Omental fat pad (tissue), 3 donors: ENCODE measurements at regions not wholly inside any gene's neighbourhood (a gene's known extent, or its start where the extent isn't known, plus 50 kb on each side); places are given as distances from the start of the nearest gene placed in this dataset.
A peak's percentile ranks its signal among the peaks of the same experiment; 100 is the strongest.

ENCODE experiments used
- ATAC-seq: fragments of 150-250 bp; one replicate; pipeline ENCODE4 v1.9.1; 2016; ENCODE audit warnings: mild to moderate bottlenecking, moderate library complexity; ENCODE audit not compliant: low FRiP score
- DNase-seq: peaks from one replicate; pipeline ENCODE4 v3.0.0-alpha.2; 2019; ENCODE audit warnings: low spot score
- TF ChIP-seq, protein P1 (sequence below), 3 donors: fragments of 450-650 bp; IDR thresholded peaks; one replicate each; pipeline ENCODE4 v1.5.1; 2016 to 2017; ENCODE audit warnings: antibody characterized with exemption in 3 of 3, mild to moderate bottlenecking in 3 of 3, moderate library complexity in 2 of 3

GRCh38 chr3:14298442-14298841 is 104.0 kb upstream of the SLC6A6 start:
- TF ChIP-seq, protein P1, sequence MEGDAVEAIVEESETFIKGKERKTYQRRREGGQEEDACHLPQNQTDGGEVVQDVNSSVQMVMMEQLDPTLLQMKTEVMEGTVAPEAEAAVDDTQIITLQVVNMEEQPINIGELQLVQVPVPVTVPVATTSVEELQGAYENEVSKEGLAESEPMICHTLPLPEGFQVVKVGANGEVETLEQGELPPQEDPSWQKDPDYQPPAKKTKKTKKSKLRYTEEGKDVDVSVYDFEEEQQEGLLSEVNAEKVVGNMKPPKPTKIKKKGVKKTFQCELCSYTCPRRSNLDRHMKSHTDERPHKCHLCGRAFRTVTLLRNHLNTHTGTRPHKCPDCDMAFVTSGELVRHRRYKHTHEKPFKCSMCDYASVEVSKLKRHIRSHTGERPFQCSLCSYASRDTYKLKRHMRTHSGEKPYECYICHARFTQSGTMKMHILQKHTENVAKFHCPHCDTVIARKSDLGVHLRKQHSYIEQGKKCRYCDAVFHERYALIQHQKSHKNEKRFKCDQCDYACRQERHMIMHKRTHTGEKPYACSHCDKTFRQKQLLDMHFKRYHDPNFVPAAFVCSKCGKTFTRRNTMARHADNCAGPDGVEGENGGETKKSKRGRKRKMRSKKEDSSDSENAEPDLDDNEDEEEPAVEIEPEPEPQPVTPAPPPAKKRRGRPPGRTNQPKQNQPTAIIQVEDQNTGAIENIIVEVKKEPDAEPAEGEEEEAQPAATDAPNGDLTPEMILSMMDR (IDR thresholded peaks at IDR 0.05) = no peak
- ATAC-seq (no peak), DNase-seq (no peak)

- no peak for ATAC-seq
- no peak for DNase-seq
- TF ChIP-seq, protein P1 (IDR thresholded peaks at IDR 0.05) = no peak
Measured at GRCh38 chr3:14298991-14299555, 103.3 kb upstream of the SLC6A6 start.

DNA sequence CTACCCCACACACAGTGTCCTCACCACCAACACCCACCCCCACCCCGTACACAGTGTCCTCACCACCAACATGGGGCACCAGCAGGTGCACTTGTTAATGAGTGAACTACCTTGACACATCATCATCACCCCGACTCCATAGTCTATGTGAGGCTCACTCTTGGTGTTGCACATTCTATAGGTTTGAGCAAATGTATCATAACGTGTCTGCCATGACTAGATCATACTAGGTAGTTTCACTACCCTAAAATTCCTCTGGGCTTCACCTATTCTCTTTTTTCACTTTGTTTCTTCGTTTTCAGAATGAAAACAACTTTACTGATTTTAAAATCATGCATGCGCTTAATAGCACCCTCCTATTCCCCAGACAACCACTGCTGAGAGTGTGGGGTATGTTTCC is 102.6 kb upstream of the SLC6A6 start:
- TF ChIP-seq, protein P1 (IDR thresholded peaks at IDR 0.05) = no peak
- DNase-seq = no peak
- no peak for ATAC-seq

- no peak for DNase-seq
- ATAC-seq = no peak
- TF ChIP-seq, protein P1 (IDR thresholded peaks at IDR 0.05) = no peak
Measured at GRCh38 chr3:14300721-14301399, 101.5 kb upstream of the SLC6A6 start.

DNA sequence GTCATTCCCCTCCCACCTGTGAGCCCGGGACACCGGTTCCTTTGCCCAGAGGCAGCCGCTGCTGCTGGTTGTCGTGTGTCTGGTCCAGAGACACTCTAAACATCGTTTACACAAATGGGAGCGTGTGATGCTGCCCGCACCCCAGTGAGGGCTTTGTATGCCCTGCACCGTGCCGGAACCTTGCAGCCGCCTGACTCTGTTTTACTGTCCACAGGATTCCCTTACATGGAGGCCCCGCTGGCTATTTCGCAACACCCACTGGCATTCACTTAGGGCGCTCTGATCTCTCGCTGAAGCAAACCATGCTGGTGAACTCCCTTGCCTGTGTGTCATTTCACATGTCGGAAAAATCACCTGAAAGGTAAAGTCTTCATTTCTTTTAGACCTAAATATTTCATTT is 100.8 kb upstream of the SLC6A6 start:
- ATAC-seq (peak; percentile 49), DNase-seq (no peak)
- TF ChIP-seq, protein P1 (IDR thresholded peaks at IDR 0.05) = no peak

DNA sequence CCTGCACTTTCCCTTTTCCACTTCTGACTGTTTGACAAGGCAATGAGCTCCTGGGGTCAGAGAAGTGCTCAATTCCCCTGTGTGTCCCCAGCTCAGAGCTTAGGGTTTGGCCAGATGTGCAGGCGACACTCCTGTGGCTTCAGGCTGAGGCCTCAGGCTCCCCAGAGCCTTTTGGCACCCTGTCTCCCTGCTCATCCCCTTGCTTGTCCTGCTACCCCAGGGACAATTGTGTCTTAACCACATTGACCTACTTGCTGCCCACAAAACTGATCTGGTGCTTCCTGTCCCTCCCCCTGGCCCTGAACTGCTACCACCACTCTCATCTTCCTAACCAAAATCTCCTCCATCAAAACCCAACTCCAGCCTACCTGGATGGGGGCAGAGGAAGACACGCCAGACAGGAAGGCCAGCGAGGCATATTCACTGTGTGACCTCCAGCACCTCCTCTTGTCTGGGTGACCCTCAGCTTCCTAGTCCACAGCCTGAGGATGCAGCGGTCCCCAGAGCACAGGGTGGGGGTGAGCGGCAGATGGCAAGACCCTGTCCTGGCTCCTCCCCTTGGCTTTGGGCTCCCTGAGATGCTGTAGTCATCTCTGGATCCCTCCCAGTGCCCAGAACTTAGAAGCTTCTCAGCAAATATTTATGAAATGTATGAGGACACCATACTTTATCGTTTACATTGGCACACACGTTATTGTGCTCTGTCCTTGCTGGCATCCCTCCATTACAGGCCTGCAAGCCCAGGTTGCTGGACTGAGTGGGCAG is 98.9 kb upstream of the SLC6A6 start:
- TF ChIP-seq, protein P1 (IDR thresholded peaks at IDR 0.05) = no peak
- ATAC-seq (no peak), DNase-seq (no peak)
